ENCODE measurements at regions not wholly inside any gene's neighbourhood (a gene's known extent, or its start where the extent isn't known, plus 50 kb on each side); places are given as distances from the start of the nearest gene placed in this dataset.

GRCh38 chr4:163764569-163764968 lies 270.1 kb downstream of the TMA16 start:
- no peak for DNase-seq
- H3K36me3 ChIP-seq (replicated peaks) = no peaks in the 10 kb centered on the region
- TF ChIP-seq CTCF (IDR thresholded peaks at IDR 0.05; ENCODE audit: low read depth, low read length, missing control alignments) = no peak
- in situ Hi-C loops (cut with HindIII; ENCODE audit: low pct_ligation_motif_present, low sequenced_read_pairs) = loop anchor here (25.0 kb wide), 1 partner anchor 202 kb away; no protein-coding TSS in a partner anchor
- H3K27me3 ChIP-seq (replicated peaks) = no peaks in the 10 kb centered on the region
- no peak overlapping the region for H3K4me3 ChIP-seq (ENCODE audit: low read depth, low read length)
- no peak overlapping the region for H3K27ac ChIP-seq

GRCh38 chr4:163768014-163768413 lies 273.5 kb downstream of the TMA16 start:
- no peak for TF ChIP-seq CTCF (IDR thresholded peaks at IDR 0.05; ENCODE audit: low read depth, low read length, missing control alignments)
- in situ Hi-C loops (cut with HindIII; ENCODE audit: low pct_ligation_motif_present, low sequenced_read_pairs) = loop anchor here (25.0 kb wide), 1 partner anchor 206 kb away; no protein-coding TSS in a partner anchor
- H3K27me3 ChIP-seq (replicated peaks) = no peaks in the 10 kb centered on the region
- DNase-seq = no peak
- H3K36me3 ChIP-seq (replicated peaks) = no peaks in the 10 kb centered on the region
- H3K4me3 ChIP-seq (ENCODE audit: low read depth, low read length) = no peak overlapping the region
- no peak overlapping the region for H3K27ac ChIP-seq

GRCh38 chr4:163772238-163772637 lies 277.7 kb downstream of the TMA16 start:
- no peak overlapping the region for H3K27ac ChIP-seq
- in situ Hi-C loops (cut with HindIII; ENCODE audit: low pct_ligation_motif_present, low sequenced_read_pairs) = loop anchor here (25.0 kb wide), 1 partner anchor 210 kb away; no protein-coding TSS in a partner anchor
- TF ChIP-seq CTCF (IDR thresholded peaks at IDR 0.05; ENCODE audit: low read depth, low read length, missing control alignments) = no peak
- no peak for DNase-seq
- no peaks in the 10 kb centered on the region for H3K27me3 ChIP-seq (replicated peaks)
- no peak overlapping the region for H3K4me3 ChIP-seq (ENCODE audit: low read depth, low read length)
- no peaks in the 10 kb centered on the region for H3K36me3 ChIP-seq (replicated peaks)

- DNase-seq = no peak
- H3K36me3 ChIP-seq (replicated peaks) = no peaks in the 10 kb centered on the region
- in situ Hi-C loops (cut with HindIII; ENCODE audit: low pct_ligation_motif_present, low sequenced_read_pairs) = loop anchor here (25.0 kb wide), 1 partner anchor 212 kb away; no protein-coding TSS in a partner anchor
- H3K27me3 ChIP-seq (replicated peaks) = no peaks in the 10 kb centered on the region
- H3K4me3 ChIP-seq (ENCODE audit: low read depth, low read length) = no peak overlapping the region
- no peak for TF ChIP-seq CTCF (IDR thresholded peaks at IDR 0.05; ENCODE audit: low read depth, low read length, missing control alignments)
- no peak overlapping the region for H3K27ac ChIP-seq
These were observed 279.4 kb downstream of the TMA16 start for GRCh38 chr4:163773940-163774339.

GRCh38 chr4:163776957-163777356 lies 282.5 kb downstream of the TMA16 start:
- Histone ChIP-seq H3K27me3 (replicated peaks) (no peaks in the 10 kb centered on the region), H3K4me3 (ENCODE audit: low read depth, low read length) (no peak overlapping the region), H3K36me3 (replicated peaks) (no peaks in the 10 kb centered on the region), H3K27ac (no peak overlapping the region)
- peak; percentile 5 for DNase-seq
- no peak for TF ChIP-seq CTCF (IDR thresholded peaks at IDR 0.05; ENCODE audit: low read depth, low read length, missing control alignments)
- in situ Hi-C loops (cut with HindIII; ENCODE audit: low pct_ligation_motif_present, low sequenced_read_pairs) = no loop called here

GRCh38 chr4:163781726-163782125 lies 287.2 kb downstream of the TMA16 start:
- in situ Hi-C loops (cut with HindIII; ENCODE audit: low pct_ligation_motif_present, low sequenced_read_pairs) = no loop called here
- no peak for DNase-seq
- H3K27ac ChIP-seq = no peak overlapping the region
- no peak for TF ChIP-seq CTCF (IDR thresholded peaks at IDR 0.05; ENCODE audit: low read depth, low read length, missing control alignments)
- H3K27me3 ChIP-seq (replicated peaks) = no peaks in the 10 kb centered on the region
- no peaks in the 10 kb centered on the region for H3K36me3 ChIP-seq (replicated peaks)
- no peak overlapping the region for H3K4me3 ChIP-seq (ENCODE audit: low read depth, low read length)
